ENCODE measurements at regions not wholly inside any gene's neighbourhood (a gene's known extent, or its start where the extent isn't known, plus 50 kb on each side); places are given as distances from the start of the nearest gene placed in this dataset.
"Not testable (repeated sequence)": the region's sequence is repeated elsewhere in the genome, so short reads cannot be mapped to it uniquely, and the experiment has no call there.

DNA sequence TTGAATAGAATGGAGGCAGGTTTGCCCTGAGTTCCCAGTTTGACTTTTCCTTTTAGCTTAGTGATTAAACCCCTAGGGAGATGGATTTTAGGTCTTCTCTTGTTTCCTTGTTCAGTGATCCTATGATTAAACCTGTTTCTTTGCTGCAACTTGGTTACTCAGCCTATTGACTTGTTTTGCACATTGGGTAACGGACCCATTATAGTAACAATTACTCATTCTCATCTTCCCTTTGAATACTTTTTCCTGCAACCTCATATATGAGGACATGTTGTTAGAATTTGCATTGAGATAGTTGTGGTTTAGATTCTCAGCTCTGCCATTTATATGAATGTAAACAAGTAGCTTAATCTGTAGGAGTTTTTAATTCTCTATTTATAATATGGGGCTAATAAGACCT, 489.2 kb upstream of the CNTN5 start:
- TF ChIP-seq, protein P1, sequence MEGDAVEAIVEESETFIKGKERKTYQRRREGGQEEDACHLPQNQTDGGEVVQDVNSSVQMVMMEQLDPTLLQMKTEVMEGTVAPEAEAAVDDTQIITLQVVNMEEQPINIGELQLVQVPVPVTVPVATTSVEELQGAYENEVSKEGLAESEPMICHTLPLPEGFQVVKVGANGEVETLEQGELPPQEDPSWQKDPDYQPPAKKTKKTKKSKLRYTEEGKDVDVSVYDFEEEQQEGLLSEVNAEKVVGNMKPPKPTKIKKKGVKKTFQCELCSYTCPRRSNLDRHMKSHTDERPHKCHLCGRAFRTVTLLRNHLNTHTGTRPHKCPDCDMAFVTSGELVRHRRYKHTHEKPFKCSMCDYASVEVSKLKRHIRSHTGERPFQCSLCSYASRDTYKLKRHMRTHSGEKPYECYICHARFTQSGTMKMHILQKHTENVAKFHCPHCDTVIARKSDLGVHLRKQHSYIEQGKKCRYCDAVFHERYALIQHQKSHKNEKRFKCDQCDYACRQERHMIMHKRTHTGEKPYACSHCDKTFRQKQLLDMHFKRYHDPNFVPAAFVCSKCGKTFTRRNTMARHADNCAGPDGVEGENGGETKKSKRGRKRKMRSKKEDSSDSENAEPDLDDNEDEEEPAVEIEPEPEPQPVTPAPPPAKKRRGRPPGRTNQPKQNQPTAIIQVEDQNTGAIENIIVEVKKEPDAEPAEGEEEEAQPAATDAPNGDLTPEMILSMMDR (IDR thresholded peaks at IDR 0.05; ENCODE audit: low read length): no peak
- no peak for TF ChIP-seq EZH2 (IDR thresholded peaks at IDR 0.05; ENCODE audit: borderline replicate concordance, low read length)
- H3K4me2 ChIP-seq (ENCODE audit: low read length): no peak overlapping the region
- H3K9ac ChIP-seq (ENCODE audit: low read length): no peak overlapping the region
- H3K9me3 ChIP-seq (ENCODE audit: low read length): no peaks in the 10 kb centered on the region
- H3K27ac ChIP-seq (ENCODE audit: low read depth, low read length, poor library complexity, severe bottlenecking): no peak overlapping the region
- no peaks in the 10 kb centered on the region for H3K79me2 ChIP-seq (ENCODE audit: insufficient read depth, low read length)
- H3K4me1 ChIP-seq (ENCODE audit: insufficient read depth, low read length, severe bottlenecking): no peaks in the 10 kb centered on the region
- no peak overlapping the region for H2AFZ ChIP-seq (ENCODE audit: low read length)
- H3F3A ChIP-seq (ENCODE audit: insufficient read depth, low read length): no peaks in the 10 kb centered on the region
- no peak overlapping the region for H3K4me3 ChIP-seq (ENCODE audit: low read depth, low read length, poor library complexity, severe bottlenecking)
- no peaks in the 10 kb centered on the region for H3K36me3 ChIP-seq (ENCODE audit: insufficient read depth, low read length)
- no peaks in the 10 kb centered on the region; the same call in 1 of the 2 replicates for H3K9me2 ChIP-seq (ENCODE audit: low read depth, low read length)
- H4K20me1 ChIP-seq (ENCODE audit: insufficient read depth, low read length): no peaks in the 10 kb centered on the region
- no peaks in the 10 kb centered on the region for H3K27me3 ChIP-seq (ENCODE audit: insufficient read depth, low read length)

DNA sequence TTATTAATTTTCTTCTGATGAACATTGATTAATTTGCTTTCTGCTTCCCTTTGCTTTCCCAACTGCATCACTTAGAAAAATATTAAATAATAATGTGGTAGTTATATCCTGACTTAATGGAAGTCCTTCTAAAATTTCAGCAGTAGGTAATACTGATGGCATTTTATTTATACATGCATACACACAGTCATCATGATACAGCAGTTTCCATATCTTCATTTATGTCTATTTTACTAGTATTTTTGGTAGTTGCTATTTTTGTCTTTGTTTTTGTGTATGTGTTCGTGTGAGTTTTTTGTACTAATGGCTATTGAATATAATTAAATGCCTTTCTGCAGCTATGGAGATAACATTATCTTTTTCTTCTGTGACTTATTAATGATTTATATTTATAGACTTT, 484.7 kb upstream of the CNTN5 start:
- H4K20me1 ChIP-seq (ENCODE audit: insufficient read depth, low read length): no peaks in the 10 kb centered on the region
- no peaks in the 10 kb centered on the region for H3K9me2 ChIP-seq (ENCODE audit: low read depth, low read length)
- H3K9me3 ChIP-seq (ENCODE audit: low read length): no peaks in the 10 kb centered on the region
- no peak overlapping the region for H3K4me3 ChIP-seq (ENCODE audit: low read depth, low read length, poor library complexity, severe bottlenecking)
- no peak overlapping the region for H3K9ac ChIP-seq (ENCODE audit: low read length)
- no peaks in the 10 kb centered on the region for H3F3A ChIP-seq (ENCODE audit: insufficient read depth, low read length)
- H3K4me2 ChIP-seq (ENCODE audit: low read length): no peak overlapping the region
- TF ChIP-seq EZH2 (IDR thresholded peaks at IDR 0.05; ENCODE audit: borderline replicate concordance, low read length): no peak
- TF ChIP-seq, protein P1 (IDR thresholded peaks at IDR 0.05; ENCODE audit: low read length): no peak
- H3K79me2 ChIP-seq (ENCODE audit: insufficient read depth, low read length): no peaks in the 10 kb centered on the region
- H3K27me3 ChIP-seq (ENCODE audit: insufficient read depth, low read length): no peaks in the 10 kb centered on the region
- H3K27ac ChIP-seq (ENCODE audit: low read depth, low read length, poor library complexity, severe bottlenecking): no peak overlapping the region
- H3K4me1 ChIP-seq (ENCODE audit: insufficient read depth, low read length, severe bottlenecking): no peaks in the 10 kb centered on the region
- H2AFZ ChIP-seq (ENCODE audit: low read length): no peak overlapping the region
- H3K36me3 ChIP-seq (ENCODE audit: insufficient read depth, low read length): no peaks in the 10 kb centered on the region

DNA sequence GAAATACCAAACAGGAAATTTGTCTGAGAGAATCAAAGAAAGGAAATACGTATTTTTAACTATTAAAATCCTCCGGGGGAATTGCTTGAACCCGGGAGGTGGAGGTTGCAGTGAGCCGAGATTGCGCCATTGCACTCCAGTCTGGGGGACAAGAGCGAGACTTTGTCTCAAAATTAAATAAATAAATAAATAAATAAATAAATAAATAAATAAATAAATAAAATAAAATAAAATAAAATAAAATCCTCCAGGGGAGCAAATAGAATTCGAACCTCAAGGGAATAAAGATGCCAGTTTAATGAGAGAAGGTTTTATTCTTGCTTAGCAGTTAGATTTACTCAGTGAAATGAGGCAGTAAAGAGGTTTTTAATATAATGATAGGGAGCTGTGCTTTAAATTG, 482.4 kb upstream of the CNTN5 start:
- not testable (repeated sequence) for H3K9me3 ChIP-seq (ENCODE audit: low read length); H3K27ac ChIP-seq (ENCODE audit: low read depth, low read length, poor library complexity, severe bottlenecking); H3K4me3 ChIP-seq (ENCODE audit: low read depth, low read length, poor library complexity, severe bottlenecking); H3K9ac ChIP-seq (ENCODE audit: low read length); H3F3A ChIP-seq (ENCODE audit: insufficient read depth, low read length); H3K9me2 ChIP-seq (ENCODE audit: low read depth, low read length); H3K36me3 ChIP-seq (ENCODE audit: insufficient read depth, low read length); H2AFZ ChIP-seq (ENCODE audit: low read length); H3K4me2 ChIP-seq (ENCODE audit: low read length); H3K79me2 ChIP-seq (ENCODE audit: insufficient read depth, low read length); H3K4me1 ChIP-seq (ENCODE audit: insufficient read depth, low read length, severe bottlenecking); H3K27me3 ChIP-seq (ENCODE audit: insufficient read depth, low read length); H4K20me1 ChIP-seq (ENCODE audit: insufficient read depth, low read length)

- Histone ChIP-seq H3K27me3 (ENCODE audit: insufficient read depth, low read length) (no peaks in the 10 kb centered on the region), H3K4me3 (ENCODE audit: low read depth, low read length, poor library complexity, severe bottlenecking) (no peak overlapping the region), H2AFZ (ENCODE audit: low read length) (no peak overlapping the region), H3F3A (ENCODE audit: insufficient read depth, low read length) (no peaks in the 10 kb centered on the region), H3K27ac (ENCODE audit: low read depth, low read length, poor library complexity, severe bottlenecking) (no peak overlapping the region), H3K9me3 (ENCODE audit: low read length) (no peaks in the 10 kb centered on the region), H3K4me1 (ENCODE audit: insufficient read depth, low read length, severe bottlenecking) (no peaks in the 10 kb centered on the region), H4K20me1 (ENCODE audit: insufficient read depth, low read length) (no peaks in the 10 kb centered on the region), H3K36me3 (ENCODE audit: insufficient read depth, low read length) (no peaks in the 10 kb centered on the region), H3K9me2 (ENCODE audit: low read depth, low read length) (no peaks in the 10 kb centered on the region), H3K9ac (ENCODE audit: low read length) (no peak overlapping the region), H3K4me2 (ENCODE audit: low read length) (no peak overlapping the region), H3K79me2 (ENCODE audit: insufficient read depth, low read length) (no peaks in the 10 kb centered on the region)
- TF ChIP-seq, protein P1 (IDR thresholded peaks at IDR 0.05; ENCODE audit: low read length): no peak
- no peak for TF ChIP-seq EZH2 (IDR thresholded peaks at IDR 0.05; ENCODE audit: borderline replicate concordance, low read length)
These were observed 475.1 kb upstream of the CNTN5 start for GRCh38 chr11:98545544-98546175.
